ENCODE measurements at regions not wholly inside any gene's neighbourhood (a gene's known extent, or its start where the extent isn't known, plus 50 kb on each side); places are given as distances from the start of the nearest gene placed in this dataset.

DNA sequence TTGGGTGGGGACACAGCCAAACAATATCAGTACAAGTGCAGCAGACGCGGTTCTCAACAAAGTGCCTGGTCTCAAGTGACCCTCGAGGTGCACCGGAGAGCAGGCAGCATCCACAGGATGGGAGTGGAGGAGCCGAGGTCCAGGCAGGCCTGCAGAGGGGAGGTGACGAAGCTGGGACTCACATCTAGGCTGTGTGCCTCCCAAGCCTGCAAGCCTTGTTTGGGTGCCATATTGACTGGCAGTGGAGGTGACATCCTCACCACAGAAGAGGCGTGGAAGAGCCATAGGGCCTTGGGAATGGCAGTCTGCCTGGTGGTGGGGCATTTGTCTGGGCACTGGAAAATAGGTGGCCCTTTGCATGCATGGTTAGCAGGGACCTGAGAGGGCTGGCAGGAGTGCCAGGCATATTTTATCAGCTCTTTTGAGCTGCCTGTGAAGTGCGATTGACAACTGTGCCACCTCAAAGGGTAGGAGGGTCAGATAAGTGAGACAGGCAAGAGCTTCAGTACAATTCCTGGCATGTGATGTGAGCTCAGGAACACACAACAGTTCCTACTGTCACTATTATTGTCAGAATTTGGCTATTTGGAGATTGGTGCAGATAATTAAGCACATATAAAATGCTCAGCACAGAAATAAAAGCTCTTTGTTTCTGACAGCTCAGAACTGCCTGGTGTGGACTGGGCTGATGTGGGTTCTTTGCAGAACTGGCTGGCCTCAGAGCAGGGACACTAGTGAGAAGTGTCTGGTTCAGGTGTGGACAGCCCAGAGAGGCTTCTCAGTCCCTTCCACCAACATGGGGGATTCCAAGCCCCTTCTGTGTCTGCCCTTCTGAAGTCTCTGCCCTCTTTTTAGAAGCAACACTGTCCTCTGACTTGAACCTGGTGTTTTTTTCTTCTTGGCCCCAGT, 347.6 kb upstream of the AJAP1 start:
- intact Hi-C loops (cut with micrococcal nuclease) = no loop called here
- CTCF ChIA-PET = interaction anchor here (0.6 kb wide), 1 partner anchor 1208 kb away, joined by 5 read pairs; no protein-coding TSS in a partner anchor
- POLR2A ChIA-PET = no interaction called here
- no peak overlapping the region for H3K4me3 Mint-ChIP-seq (ENCODE audit: unreplicated experiment)
- H3K4me1 Mint-ChIP-seq (ENCODE audit: insufficient read depth, unreplicated experiment) = no peaks in the 10 kb centered on the region
- TF ChIP-seq, protein P1, sequence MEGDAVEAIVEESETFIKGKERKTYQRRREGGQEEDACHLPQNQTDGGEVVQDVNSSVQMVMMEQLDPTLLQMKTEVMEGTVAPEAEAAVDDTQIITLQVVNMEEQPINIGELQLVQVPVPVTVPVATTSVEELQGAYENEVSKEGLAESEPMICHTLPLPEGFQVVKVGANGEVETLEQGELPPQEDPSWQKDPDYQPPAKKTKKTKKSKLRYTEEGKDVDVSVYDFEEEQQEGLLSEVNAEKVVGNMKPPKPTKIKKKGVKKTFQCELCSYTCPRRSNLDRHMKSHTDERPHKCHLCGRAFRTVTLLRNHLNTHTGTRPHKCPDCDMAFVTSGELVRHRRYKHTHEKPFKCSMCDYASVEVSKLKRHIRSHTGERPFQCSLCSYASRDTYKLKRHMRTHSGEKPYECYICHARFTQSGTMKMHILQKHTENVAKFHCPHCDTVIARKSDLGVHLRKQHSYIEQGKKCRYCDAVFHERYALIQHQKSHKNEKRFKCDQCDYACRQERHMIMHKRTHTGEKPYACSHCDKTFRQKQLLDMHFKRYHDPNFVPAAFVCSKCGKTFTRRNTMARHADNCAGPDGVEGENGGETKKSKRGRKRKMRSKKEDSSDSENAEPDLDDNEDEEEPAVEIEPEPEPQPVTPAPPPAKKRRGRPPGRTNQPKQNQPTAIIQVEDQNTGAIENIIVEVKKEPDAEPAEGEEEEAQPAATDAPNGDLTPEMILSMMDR (IDR thresholded peaks at IDR 0.05; ENCODE audit: unreplicated experiment) = no peak
- H3K27ac Mint-ChIP-seq (ENCODE audit: low read depth, unreplicated experiment) = no peak overlapping the region
- BruUV-seq (replicated peaks) = no TSS peak
- H3K9me3 Mint-ChIP-seq (ENCODE audit: unreplicated experiment) = peaks cover 26% of the 10 kb centered on the region
- H3K36me3 Mint-ChIP-seq (ENCODE audit: insufficient read depth, unreplicated experiment) = no peaks in the 10 kb centered on the region
- no peak for DNase-seq (ENCODE audit: unreplicated experiment)
- H3K27me3 Mint-ChIP-seq (ENCODE audit: insufficient read depth, unreplicated experiment) = no peaks in the 10 kb centered on the region

DNA sequence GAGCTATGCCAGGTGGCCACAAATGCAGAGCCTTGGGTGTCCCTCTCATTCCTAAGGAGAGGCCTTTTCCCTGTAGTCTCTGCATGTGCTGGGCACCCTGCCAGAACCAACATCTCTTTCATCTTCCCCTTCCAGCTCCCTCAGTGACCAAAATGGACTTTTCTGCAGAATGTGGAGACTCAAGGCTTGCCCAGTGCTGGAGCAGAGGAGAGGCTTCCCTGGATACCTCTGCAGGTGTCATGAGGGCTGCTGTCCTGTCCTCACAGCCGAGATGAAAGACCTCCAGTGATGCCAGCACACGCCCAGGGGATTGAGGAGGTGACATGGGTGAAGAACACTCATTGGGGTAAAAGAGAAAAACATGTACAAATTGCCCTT, 347.0 kb upstream of the AJAP1 start:
- DNase-seq (ENCODE audit: unreplicated experiment) = no peak
- Mint-ChIP-seq H3K4me1 (ENCODE audit: insufficient read depth, unreplicated experiment) (no peaks in the 10 kb centered on the region), H3K36me3 (ENCODE audit: insufficient read depth, unreplicated experiment) (no peaks in the 10 kb centered on the region), H3K27me3 (ENCODE audit: insufficient read depth, unreplicated experiment) (no peaks in the 10 kb centered on the region), H3K4me3 (ENCODE audit: unreplicated experiment) (no peak overlapping the region), H3K27ac (ENCODE audit: low read depth, unreplicated experiment) (no peak overlapping the region), H3K9me3 (ENCODE audit: unreplicated experiment) (peaks cover 28% of the 10 kb centered on the region)
- CTCF ChIA-PET = no interaction called here
- POLR2A ChIA-PET = no interaction called here
- no TSS peak for BruUV-seq (replicated peaks)
- TF ChIP-seq, protein P1 (IDR thresholded peaks at IDR 0.05; ENCODE audit: unreplicated experiment) = no peak
- intact Hi-C loops (cut with micrococcal nuclease) = no loop called here

DNA sequence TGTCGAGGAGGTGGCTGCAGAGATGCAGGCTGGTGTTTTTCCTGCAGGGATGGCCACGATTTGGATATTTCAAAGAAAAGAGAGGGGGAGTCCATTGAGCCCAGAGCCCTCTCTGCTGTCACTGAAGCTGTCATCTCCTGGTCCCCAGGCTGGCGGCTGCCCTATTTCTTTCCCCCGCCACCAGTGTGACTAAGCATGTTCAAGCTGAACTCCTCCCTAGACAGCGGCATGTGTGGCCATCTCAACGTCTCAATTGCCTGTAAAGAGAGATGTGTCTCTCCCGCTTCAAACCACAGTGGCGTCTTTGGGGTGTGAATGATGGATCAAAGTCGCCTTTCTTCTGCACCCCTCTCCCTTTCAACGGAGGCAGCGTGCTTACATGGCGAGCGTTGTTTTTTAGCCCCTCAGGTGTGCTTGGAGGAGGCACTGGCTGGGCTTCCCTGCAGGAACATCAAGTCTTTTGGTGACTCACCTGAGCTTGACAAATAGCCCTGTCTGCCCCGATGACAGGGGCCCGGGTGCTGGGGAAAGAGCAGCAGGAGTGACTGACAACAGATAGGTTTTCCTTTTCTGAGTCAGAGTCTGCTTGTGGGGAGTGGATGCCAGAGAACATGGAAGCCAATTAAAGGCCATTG, 346.4 kb upstream of the AJAP1 start:
- Mint-ChIP-seq H3K36me3 (ENCODE audit: insufficient read depth, unreplicated experiment) (no peaks in the 10 kb centered on the region), H3K4me3 (ENCODE audit: unreplicated experiment) (no peak overlapping the region), H3K27me3 (ENCODE audit: insufficient read depth, unreplicated experiment) (no peaks in the 10 kb centered on the region), H3K9me3 (ENCODE audit: unreplicated experiment) (peaks cover 24% of the 10 kb centered on the region), H3K27ac (ENCODE audit: low read depth, unreplicated experiment) (no peak overlapping the region), H3K4me1 (ENCODE audit: insufficient read depth, unreplicated experiment) (no peaks in the 10 kb centered on the region)
- ChIA-PET CTCF (no interaction called here), POLR2A (no interaction called here)
- BruUV-seq (replicated peaks) = no TSS peak
- TF ChIP-seq, protein P1 (IDR thresholded peaks at IDR 0.05; ENCODE audit: unreplicated experiment) = no peak
- intact Hi-C loops (cut with micrococcal nuclease) = no loop called here
- DNase-seq (ENCODE audit: unreplicated experiment) = no peak

DNA sequence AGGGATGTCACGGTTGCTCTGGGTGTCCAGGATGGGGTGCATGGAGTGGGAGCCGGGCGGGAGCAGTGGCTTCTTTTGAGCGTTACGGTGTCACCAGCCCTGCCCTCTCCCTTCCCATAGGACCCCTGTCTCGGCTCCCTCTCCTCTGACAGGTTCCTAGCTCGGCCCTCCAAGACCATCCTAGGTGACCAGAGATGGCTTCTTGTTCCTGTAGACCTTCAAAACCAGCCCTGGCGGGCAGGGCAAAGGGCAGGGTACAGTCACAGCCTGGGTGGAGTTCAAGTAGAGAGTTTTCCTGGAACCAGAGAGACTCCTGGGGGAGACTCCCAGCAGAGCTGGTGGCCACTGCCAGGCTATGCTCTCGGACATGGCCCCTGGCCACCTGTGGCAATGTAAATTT, 345.6 kb upstream of the AJAP1 start:
- POLR2A ChIA-PET = no interaction called here
- no TSS peak for BruUV-seq (replicated peaks)
- TF ChIP-seq, protein P1 (IDR thresholded peaks at IDR 0.05; ENCODE audit: unreplicated experiment) = no peak
- CTCF ChIA-PET = no interaction called here
- H3K36me3 Mint-ChIP-seq (ENCODE audit: insufficient read depth, unreplicated experiment) = no peaks in the 10 kb centered on the region
- no peak overlapping the region for H3K4me3 Mint-ChIP-seq (ENCODE audit: unreplicated experiment)
- no peaks in the 10 kb centered on the region for H3K4me1 Mint-ChIP-seq (ENCODE audit: insufficient read depth, unreplicated experiment)
- H3K27me3 Mint-ChIP-seq (ENCODE audit: insufficient read depth, unreplicated experiment) = no peaks in the 10 kb centered on the region
- no peak overlapping the region for H3K27ac Mint-ChIP-seq (ENCODE audit: low read depth, unreplicated experiment)
- intact Hi-C loops (cut with micrococcal nuclease) = no loop called here
- peaks cover 24% of the 10 kb centered on the region for H3K9me3 Mint-ChIP-seq (ENCODE audit: unreplicated experiment)
- no peak for DNase-seq (ENCODE audit: unreplicated experiment)

Data from MCF 10A (cell line).